Stimulated activated CD4-positive, alpha-beta T cell treated with anti-CD3 and anti-CD28 coated beads, Interleukin-12 subunit alpha, Interleukin-12 subunit beta, amount 100 ng/mL, for 48 hours (primary cell): ENCODE measurements at regions not wholly inside any gene's neighbourhood (a gene's known extent, or its start where the extent isn't known, plus 50 kb on each side); places are given as distances from the start of the nearest gene placed in this dataset.
"Not testable (repeated sequence)": the region's sequence is repeated elsewhere in the genome, so short reads cannot be mapped to it uniquely, and the experiment has no call there.

Experiments
- DNase-seq, 3 donors: peaks; one replicate each; pipeline ENCODE4 v3.0.0-alpha.2; 2020; ENCODE audit warnings: low read depth in 2 of 3, low spot score in 1 of 3

DNA sequence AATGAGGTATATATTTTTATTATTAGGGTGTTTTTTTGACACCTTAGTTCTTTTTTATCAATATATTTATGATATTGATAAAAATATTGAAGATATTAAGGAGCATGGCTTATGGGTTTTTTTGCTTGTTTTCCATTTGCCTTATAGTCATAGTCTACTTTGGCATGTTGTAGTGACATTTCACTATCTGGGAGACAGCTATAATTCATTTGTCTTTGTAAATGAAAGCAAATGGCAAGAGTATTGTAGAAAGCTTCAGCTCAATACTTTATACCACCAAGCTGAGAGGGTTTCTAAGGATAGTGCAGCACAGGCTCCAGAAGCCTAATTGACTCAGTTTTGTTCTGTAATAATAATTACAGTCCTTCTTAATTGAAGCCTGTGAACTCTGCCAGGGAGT is 1182.3 kb downstream of the EFNA5 start:
- DNase-seq = no peak

- DNase-seq = no peak
Measured at GRCh38 chr5:106481374-106481773, 1189.4 kb downstream of the EFNA5 start.

DNA sequence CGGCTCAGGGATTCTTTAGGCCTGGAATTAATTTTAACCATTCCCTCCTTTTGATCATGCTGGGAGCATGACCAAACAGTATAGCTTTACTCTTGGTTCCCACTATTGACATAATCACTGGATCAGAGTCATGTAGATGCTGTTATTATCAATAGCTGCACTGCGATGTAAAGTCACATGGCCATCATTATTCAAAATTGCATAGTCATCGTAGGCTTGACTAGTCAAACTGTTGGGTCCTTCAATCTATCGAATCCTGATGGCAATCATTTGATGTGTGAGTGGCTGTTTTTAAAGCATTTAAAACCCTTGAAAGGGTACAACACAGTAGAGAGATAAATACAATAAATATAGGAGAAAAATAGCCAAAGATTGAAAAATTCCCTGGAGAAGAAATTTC is 1194.1 kb downstream of the EFNA5 start:
- no peak for DNase-seq

GRCh38 chr5:106474066-106474465 is 1196.7 kb downstream of the EFNA5 start:
- no peak for DNase-seq

DNA sequence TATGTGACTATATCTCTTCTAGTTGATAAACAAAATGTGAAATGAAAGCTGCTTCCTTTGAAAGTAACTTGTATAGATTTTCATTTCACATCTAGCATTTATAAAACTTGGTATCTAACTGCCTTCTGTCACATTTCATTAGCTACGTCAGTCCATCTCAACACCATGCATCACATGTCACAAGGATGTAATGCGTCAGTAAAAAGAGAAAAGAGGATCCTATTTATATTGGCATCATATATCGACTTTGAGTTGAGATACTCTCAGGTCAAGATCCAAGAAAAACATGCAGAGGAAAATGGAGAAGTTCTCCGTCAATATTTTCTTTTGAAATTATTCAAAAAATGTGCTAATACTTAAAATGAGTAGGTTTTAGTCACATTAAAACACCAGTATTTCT is 1211.2 kb downstream of the EFNA5 start:
- no peak for DNase-seq

DNA sequence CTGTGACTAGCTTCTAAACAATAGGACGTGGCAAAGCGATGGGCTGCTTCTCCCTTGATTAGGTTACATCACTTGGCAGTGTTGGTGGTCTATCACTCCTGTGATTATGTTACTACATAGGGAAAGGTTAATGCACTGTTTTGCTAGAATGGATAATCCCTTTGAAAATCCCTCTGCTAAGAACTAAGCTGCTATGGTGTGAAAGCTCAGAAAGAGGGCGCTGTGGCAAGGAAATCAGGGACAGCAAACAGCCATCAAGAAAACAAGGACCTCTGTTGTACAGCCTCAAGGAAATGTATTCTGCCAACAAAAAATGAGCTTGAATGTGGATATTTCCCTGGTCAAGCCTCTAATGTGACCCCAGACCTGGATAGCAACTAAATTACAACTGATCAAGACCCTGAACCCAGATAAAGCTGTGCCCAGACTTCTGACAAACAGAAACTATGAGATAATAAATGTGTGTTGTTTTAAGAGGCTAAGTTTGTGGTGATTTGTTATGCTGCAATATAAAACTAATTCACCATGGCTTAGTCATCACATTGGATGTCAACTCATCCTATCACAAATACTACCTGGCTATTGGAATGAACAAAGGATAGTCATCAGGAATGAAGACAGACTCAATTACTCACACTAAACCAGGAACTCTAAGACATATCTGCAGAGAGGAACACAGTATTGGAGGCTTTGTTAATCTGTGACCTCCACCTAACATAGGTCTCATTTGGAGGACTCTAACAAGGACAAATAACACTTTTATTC is 1215.9 kb downstream of the EFNA5 start:
- no peak for DNase-seq

DNA sequence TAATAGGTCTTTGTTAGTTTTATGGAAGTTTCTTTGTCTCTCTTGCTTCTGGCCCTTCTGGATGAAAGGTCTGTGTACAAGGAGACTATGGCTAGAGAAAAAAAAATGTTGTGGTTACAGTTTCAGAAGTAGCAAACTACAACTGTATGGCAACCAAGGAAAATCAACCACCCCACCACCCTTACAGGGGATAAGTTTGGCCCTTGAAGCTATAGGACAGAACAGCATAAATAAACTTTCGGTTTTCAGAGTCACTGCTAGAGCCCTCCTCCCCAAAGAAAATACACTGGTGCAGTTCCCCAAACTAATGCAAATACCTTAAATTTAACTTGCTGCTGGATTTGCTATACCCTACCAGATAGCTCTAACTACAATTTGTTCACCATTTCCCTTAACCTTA is 1216.7 kb downstream of the EFNA5 start:
- no peak for DNase-seq

DNA sequence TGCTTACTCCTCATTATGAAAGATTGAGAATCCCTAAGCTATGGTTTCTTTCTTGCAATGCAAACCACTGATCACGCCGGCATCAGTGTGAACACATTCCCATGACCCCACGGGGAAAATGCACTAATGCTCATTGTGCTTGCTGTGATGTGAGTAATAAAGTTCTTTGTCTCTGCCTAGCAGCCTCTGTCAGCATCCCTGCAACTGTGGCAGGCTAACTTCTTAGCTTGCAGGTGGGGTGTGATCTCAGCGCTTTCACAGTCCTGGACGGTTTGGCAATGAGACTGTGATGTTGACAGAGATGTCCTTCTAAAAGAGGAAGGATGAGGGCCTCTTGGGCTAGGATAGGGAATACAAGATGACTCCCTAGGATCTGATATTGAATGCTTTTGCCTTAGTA is 1218.7 kb downstream of the EFNA5 start:
- no peak for DNase-seq

GRCh38 chr5:106443746-106444145 is 1227.0 kb downstream of the EFNA5 start:
- no peak for DNase-seq

DNA sequence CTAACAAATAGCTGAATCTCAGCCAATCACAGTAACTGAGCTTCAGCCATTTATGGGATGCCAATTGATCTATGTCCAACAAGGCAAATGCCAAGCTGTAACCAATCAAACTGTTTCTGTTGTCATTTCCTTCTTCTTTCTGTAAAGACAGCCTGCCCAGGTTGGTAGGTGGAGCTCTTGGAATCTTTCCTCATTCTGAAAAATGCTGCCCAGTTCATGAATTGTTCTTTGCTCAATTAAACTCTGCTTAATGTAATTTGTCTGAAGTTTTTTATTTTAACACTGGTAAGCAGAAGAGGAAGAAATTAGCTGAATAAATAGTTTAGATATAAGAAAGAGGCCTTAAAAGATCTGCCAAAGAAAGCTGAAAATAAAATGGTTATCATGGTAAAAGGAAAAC is 1235.6 kb downstream of the EFNA5 start:
- DNase-seq = no peak

- not testable (repeated sequence) for DNase-seq
Measured at GRCh38 chr5:106430733-106431132, 1240.0 kb downstream of the EFNA5 start.

DNA sequence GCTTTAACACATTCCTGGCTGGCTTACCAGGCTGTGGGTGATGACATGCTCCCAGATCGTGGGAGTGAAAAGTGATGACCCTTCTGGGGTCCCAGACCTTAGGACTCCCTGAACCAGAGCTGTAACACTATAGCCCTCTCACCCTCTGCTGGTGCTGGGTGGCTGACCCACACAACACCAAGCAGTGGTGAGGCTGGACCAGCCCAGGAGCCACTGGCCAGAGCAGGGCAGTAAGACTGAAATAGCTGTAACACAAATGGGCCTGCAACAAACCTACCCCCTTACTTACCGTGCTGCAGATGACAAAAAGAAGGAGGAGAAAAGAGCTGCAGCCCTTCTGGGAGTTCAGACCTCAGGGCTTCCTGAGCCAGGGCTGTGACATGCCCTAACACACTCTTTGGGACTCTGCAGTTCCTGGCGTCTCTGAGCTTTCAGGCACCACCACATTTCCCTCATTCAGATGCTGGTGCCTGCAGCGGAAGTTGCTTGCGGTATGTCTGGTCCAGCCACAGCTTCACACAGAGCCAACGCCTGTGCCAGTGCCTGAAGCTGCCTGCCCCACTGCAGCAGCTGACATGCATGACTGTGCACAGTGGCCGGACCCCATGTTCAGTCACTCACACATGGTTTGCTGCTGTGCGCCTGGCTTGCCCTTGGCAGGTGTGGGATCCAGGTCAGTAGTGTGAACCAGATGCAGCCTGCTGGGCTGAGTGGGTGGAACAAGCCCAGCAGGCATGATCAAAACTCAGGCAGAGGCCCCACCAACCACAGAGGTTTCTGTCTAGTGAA is 1247.4 kb downstream of the EFNA5 start:
- DNase-seq = no peak

DNA sequence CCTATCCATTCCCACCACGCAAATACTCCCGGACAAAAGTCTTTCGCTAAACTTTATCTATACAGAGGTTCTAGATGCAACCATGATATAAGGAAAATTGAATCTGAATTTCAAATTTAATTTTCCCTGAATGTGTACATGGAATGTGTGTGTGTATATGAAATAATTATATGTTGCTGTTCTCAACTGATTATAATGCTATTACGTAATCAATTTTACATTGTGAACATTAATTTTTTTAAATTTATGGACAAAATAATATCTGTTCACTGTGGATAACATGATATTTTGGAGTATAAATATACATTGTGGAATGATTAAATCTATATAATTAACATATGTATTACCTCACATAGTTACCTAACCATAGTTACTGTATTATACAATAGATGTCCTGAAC is 1250.6 kb downstream of the EFNA5 start:
- no peak for DNase-seq

GRCh38 chr5:106418196-106418595 is 1252.5 kb downstream of the EFNA5 start:
- no peak for DNase-seq

- DNase-seq = no peak
Measured at GRCh38 chr5:106417566-106417965, 1253.2 kb downstream of the EFNA5 start.

GRCh38 chr5:106417163-106417562 is 1253.6 kb downstream of the EFNA5 start:
- no peak for DNase-seq

DNA sequence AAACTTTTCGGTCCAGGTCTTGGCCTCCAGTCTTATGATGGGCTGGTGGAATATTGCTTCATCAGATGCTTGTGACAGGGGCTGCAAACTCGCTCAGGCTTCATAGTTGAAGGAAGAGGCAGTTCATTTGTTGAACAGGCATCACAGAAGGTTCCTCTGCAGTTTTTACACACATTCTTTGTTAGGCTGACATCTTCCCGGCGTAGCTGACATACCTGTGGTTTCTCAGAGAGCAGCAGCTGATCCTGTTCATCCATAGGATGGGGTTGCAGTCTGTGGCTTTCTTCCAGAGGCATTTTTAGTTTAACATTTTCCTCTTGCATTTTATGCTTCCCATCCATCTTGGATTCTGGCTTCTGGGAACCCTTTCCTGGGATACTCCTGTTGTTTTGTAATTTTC is 1255.2 kb downstream of the EFNA5 start:
- no peak for DNase-seq

DNA sequence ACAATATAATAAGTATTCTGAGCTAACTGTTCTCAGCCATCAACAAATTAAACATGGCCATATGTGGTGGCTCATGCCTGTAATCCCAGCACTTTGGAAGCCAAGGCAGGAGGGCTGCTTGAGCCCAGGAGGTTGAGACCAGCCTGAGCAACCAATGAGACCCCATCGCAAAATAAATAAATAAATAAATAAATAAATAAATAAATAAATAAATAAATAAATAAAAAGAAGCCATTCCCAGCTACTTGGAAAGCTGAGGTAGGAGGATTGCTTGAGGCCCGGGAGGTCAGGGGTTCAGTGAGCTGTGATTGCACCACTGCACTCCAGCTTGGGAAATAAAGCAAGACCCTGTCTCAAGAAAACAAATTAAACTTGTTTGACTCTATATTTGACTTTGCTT is 1256.4 kb downstream of the EFNA5 start:
- DNase-seq = no peak

DNA sequence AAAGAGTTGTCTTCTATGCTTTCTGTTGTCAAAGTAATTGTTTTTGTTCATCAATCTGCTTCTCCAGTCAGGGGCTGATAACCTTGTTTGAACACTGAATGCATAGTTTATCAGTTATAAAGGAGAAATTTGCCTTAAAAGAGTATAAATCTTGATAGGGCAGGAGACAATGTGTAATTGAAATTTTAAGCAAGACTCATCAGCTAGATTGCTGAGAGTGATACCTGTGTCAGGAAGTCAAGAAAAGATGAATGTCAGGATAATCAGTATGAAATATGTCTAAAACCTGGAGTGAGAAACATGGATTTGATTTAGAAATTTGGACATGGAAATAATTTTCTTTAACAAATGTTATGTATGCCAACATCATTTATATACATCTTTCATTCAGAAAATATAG is 1258.1 kb downstream of the EFNA5 start:
- DNase-seq = no peak

GRCh38 chr5:106408570-106408969 is 1262.2 kb downstream of the EFNA5 start:
- DNase-seq = no peak

- DNase-seq = no peak
Measured at GRCh38 chr5:106408141-106408540, 1262.6 kb downstream of the EFNA5 start.

- no peak for DNase-seq
Measured at GRCh38 chr5:106401561-106401960, 1269.2 kb downstream of the EFNA5 start.

- no peak for DNase-seq
Measured at GRCh38 chr5:106399391-106399790, 1271.3 kb downstream of the EFNA5 start.
